GM12878 (cell line): ENCODE measurements at regions not wholly inside any gene's neighbourhood (a gene's known extent, or its start where the extent isn't known, plus 50 kb on each side); places are given as distances from the start of the nearest gene placed in this dataset.

Source experiments
- ATAC-seq: fragments of 200-7000 bp; cut with Tn5 transposase; 3 replicates; pipeline ENCODE4 v1.9.1; 2020; ENCODE audit warnings: mild to moderate bottlenecking, moderate library complexity
- BruUV-seq: library from RNA; stranded (reverse); fragments of 400-500 nt; replicated peaks from 2 replicates; lab custom pipeline; 2021; lab: Mats Ljungman, UMichigan
- CTCF ChIA-PET: fragments of 300-600 bp; sonication (Branson Sonifier 250); formaldehyde crosslinking; extraction: SDS; loops from one replicate; lab custom pipeline; 2021; ENCODE audit warnings: inconsistent platforms; lab: Yijun Ruan, JAX
- POLR2A ChIA-PET: fragments of 350-600 bp; formaldehyde crosslinking; extraction: SDS; loops from one replicate; lab custom pipeline; 2021; ENCODE audit warnings: inconsistent platforms; lab: Charles Lee
- RAD21 ChIA-PET: fragments of 300-600 bp; sonication (Branson Sonifier 250); formaldehyde crosslinking; loops from one replicate; lab custom pipeline; 2023; ENCODE audit warnings: antibody characterized with exemption; ENCODE audit not compliant: unreplicated experiment; lab: Charles Lee
- SMC1A ChIA-PET: fragments of 300-600 bp; sonication (Branson Sonifier 250); formaldehyde crosslinking; loops from one replicate; lab custom pipeline; 2023; ENCODE audit not compliant: unreplicated experiment, uncharacterized antibody; lab: Charles Lee
- DNase-seq: peaks from one replicate; pipeline ENCODE4 v3.0.0-alpha.2; 2011; ENCODE audit warnings: low read depth, low spot score
- FAIRE-seq: peaks from 3 replicates; lab custom pipeline; 2011; peaks lifted over from hg19 to GRCh38; lab: Jason Lieb, UNC
- H2AFZ ChIP-seq: 2 replicates; pipeline ENCODE4 v1.6.0; 2011; ENCODE audit warnings: low read depth, low read length, control low read depth; ENCODE audit not compliant: control insufficient read depth
- H3K27ac ChIP-seq: 2 replicates; pipeline ENCODE4 v1.5.1; 2011; ENCODE audit warnings: control low read depth; ENCODE audit not compliant: control insufficient read depth, insufficient read depth
- H3K27me3 ChIP-seq, 2 experiments: replicated peaks in 1 of 2; 2 replicates each; pipeline versions ENCODE4 v1.6.0 to v1.6.1; 2011; ENCODE audit warnings: low read length in 1 of 2; ENCODE audit not compliant: control insufficient read depth in 2 of 2, insufficient read depth in 2 of 2
- H3K36me3 ChIP-seq, 2 experiments: 2 replicates each; pipeline ENCODE4 v1.5.1; 2011; ENCODE audit warnings: low read length in 1 of 2; ENCODE audit not compliant: control insufficient read depth in 2 of 2, insufficient read depth in 2 of 2
- H3K4me1 ChIP-seq: 2 replicates; pipeline ENCODE4 v1.6.1; 2011; ENCODE audit warnings: mild to moderate bottlenecking, low read length, moderate library complexity, mixed read lengths; ENCODE audit not compliant: control insufficient read depth, insufficient read depth
- H3K4me2 ChIP-seq: 2 replicates; pipeline ENCODE4 v1.6.0; 2011; ENCODE audit warnings: control low read depth; ENCODE audit not compliant: control insufficient read depth, insufficient read depth
- H3K4me3 ChIP-seq: fragments of 200-600 bp; sonication (generic); 2 replicates; pipeline ENCODE4 v1.5.1; 2016
- H3K79me2 ChIP-seq: 2 replicates; pipeline ENCODE4 v1.6.0; 2011; ENCODE audit warnings: low read length; ENCODE audit not compliant: control insufficient read depth, insufficient read depth
- H3K9ac ChIP-seq: 2 replicates; pipeline ENCODE4 v1.8.0; 2011; ENCODE audit warnings: low read length, control low read depth, mixed read lengths; ENCODE audit not compliant: control insufficient read depth, insufficient read depth
- H3K9me3 ChIP-seq: replicated peaks from 3 replicates; pipeline ENCODE4 v1.5.1; 2011; ENCODE audit warnings: mild to moderate bottlenecking, low read length; ENCODE audit not compliant: control insufficient read depth, insufficient read depth
- H4K20me1 ChIP-seq: 2 replicates; pipeline ENCODE4 v1.6.0; 2011; ENCODE audit not compliant: control insufficient read depth, insufficient read depth
- ATF2 ChIP-seq: IDR thresholded peaks from 2 replicates; pipeline ENCODE4 v1.6.1; 2012; ENCODE audit warnings: low read length, inconsistent platforms
- NFIC ChIP-seq: IDR thresholded peaks from 2 replicates; pipeline ENCODE4 v1.6.1; 2012; ENCODE audit warnings: low read depth, mild to moderate bottlenecking, inconsistent platforms, low read length, moderate library complexity
- PAX5 ChIP-seq: IDR thresholded peaks from 2 replicates; pipeline ENCODE4 v1.6.1; 2011; ENCODE audit warnings: low read depth, low read length, borderline replicate concordance
- RAD21 ChIP-seq: IDR thresholded peaks from 2 replicates; pipeline ENCODE4 v1.6.1; 2011; ENCODE audit warnings: mild to moderate bottlenecking, low read depth, low read length, moderate library complexity; ENCODE audit not compliant: insufficient read depth
- TCF12 ChIP-seq: IDR thresholded peaks from 2 replicates; pipeline ENCODE4 v1.6.1; 2011; ENCODE audit warnings: low read depth, mild to moderate bottlenecking, low read length
- YY1 ChIP-seq: IDR thresholded peaks from 2 replicates; pipeline ENCODE4 v1.6.1; 2011; ENCODE audit warnings: low read depth, mild to moderate bottlenecking, low read length
- ZNF687 ChIP-seq: fragments of 450-650 bp; IDR thresholded peaks from 2 replicates; pipeline ENCODE4 v1.6.1; 2017; ENCODE audit warnings: mild to moderate bottlenecking, moderate library complexity
- WGBS: methylation state at CpG from one replicate; pipeline ENCODE4 v1.1.6; 2016; ENCODE audit warnings: low lambda C conversion rate; ENCODE audit not compliant: insufficient replicate concordance, insufficient coverage; ENCODE audit errors: missing lambda C conversion rate; 5-methylcytosine and 5-hydroxymethylcytosine counted together
- in situ Hi-C: fragments of 300-500 bp; cut with MboI; formaldehyde crosslinking; loops from 9 replicates; pipeline ENCODE4 v1.14.3; 2018; ENCODE audit warnings: mixed read lengths
- intact Hi-C: fragments of 100-400 bp; cut with micrococcal nuclease; formaldehyde crosslinking; loops from one replicate; pipeline ENCODE4 v1.14.2; 2022; ENCODE audit not compliant: unreplicated experiment
- TF ChIP-seq, protein P1 (sequence below), 3 experiments: IDR thresholded peaks in 2 of 3; conservative IDR thresholded peaks in 1 of 3; 2 replicates each; pipeline ENCODE4 v1.5.1; 2011; ENCODE audit warnings: low read depth in 3 of 3, low read length in 3 of 3, mild to moderate bottlenecking in 3 of 3, control low read depth in 2 of 3, moderate library complexity in 2 of 3, inconsistent platforms in 1 of 3, mixed read lengths in 1 of 3; ENCODE audit not compliant: control insufficient read depth in 2 of 3, insufficient read depth in 1 of 3; ENCODE audit errors: extremely low read depth in 1 of 3

DNA sequence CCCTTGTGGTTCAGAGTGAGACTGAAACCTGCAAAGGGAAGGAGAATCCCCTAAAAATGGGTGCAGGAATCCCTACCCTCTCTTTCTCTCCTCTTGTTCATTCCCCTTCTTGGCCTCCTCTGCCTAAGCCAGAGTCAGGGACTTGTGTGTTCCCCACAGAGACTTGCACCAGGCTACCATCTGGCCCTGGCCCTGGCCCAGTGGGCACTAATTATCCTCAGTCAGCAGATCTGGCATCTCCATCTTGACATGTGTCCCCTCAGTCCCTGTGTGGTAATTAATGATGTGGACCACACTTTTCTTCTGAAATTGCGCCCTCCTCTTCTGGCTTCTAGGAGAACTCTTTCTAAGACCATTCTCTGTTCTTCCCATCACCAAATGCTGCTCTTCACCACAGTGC is 354.4 kb downstream of the SETD4 start:
- no peak for ATAC-seq

DNA sequence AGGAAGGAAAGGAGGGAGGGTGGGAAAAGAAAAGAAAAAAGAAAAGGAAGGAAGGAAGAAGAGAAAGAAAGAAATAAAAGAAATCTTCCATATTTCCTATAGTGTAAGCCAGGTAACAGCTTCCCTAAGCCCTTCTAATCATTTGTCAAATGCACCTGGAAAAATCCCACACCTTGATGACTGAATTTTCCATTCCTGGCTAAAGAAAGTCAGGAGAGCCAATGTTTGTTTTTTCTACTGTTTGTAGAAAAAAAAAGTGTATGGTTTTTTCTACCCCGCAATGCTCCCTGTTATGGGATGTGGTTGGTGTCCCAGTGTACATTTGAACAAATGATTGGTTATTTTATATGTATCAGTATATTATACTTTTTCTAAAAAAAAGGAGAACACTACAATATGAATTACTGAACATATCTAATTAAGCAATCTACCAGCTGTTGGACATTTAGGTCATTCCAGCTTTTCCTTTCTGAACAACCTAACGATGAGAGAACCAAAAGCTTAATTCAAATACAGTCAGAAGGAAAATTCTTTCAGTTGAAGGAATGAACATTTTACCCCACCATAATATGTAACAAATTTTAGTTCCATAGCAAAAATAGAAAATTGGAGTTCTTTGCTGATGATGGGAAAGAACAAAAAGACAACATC is 355.0 kb downstream of the SETD4 start:
- no peaks in the 10 kb centered on the region for H4K20me1 ChIP-seq
- no peak overlapping the region for H3K27ac ChIP-seq
- H3K4me1 ChIP-seq, result no peaks in the 10 kb centered on the region
- ChIA-PET CTCF (no interaction called here), SMC1A (no interaction called here), POLR2A (no interaction called here), RAD21 (no interaction called here)
- intact Hi-C loops (no loop called here), in situ Hi-C loops (no loop called here)
- 88% methylated on average over 2 of the region's 2 CpGs for WGBS
- H3K4me2 ChIP-seq, result no peak overlapping the region
- H3K4me3 ChIP-seq, result no peak overlapping the region
- FAIRE-seq (no peak), DNase-seq (no peak), ATAC-seq (no peak)
- H3K9me3 ChIP-seq, result no peaks in the 10 kb centered on the region
- no peak overlapping the region for H2AFZ ChIP-seq
- H3K79me2 ChIP-seq, result no peaks in the 10 kb centered on the region
- H3K36me3 ChIP-seq, result no peaks in the 10 kb centered on the region
- no TSS peak for BruUV-seq
- H3K9ac ChIP-seq, result no peak overlapping the region
- no peaks in the 10 kb centered on the region; a peak in 3 of 4 replicates for H3K27me3 ChIP-seq
- no peak for TF ChIP-seq ZNF687
- no peak for TF ChIP-seq TCF12
- no peak for TF ChIP-seq YY1
- TF ChIP-seq, protein P1, sequence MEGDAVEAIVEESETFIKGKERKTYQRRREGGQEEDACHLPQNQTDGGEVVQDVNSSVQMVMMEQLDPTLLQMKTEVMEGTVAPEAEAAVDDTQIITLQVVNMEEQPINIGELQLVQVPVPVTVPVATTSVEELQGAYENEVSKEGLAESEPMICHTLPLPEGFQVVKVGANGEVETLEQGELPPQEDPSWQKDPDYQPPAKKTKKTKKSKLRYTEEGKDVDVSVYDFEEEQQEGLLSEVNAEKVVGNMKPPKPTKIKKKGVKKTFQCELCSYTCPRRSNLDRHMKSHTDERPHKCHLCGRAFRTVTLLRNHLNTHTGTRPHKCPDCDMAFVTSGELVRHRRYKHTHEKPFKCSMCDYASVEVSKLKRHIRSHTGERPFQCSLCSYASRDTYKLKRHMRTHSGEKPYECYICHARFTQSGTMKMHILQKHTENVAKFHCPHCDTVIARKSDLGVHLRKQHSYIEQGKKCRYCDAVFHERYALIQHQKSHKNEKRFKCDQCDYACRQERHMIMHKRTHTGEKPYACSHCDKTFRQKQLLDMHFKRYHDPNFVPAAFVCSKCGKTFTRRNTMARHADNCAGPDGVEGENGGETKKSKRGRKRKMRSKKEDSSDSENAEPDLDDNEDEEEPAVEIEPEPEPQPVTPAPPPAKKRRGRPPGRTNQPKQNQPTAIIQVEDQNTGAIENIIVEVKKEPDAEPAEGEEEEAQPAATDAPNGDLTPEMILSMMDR (IDR thresholded peaks at IDR 0.05 in 2 of 3, conservative IDR thresholded peaks at IDR 0.05 in 1 of 3; ENCODE audit: control insufficient read depth in 2 of 3, extremely low read depth in 1 of 3, insufficient read depth in 1 of 3, low read depth in 3 of 3, low read length in 3 of 3), result no peak
- TF ChIP-seq NFIC, result no peak
- no peak for TF ChIP-seq PAX5

More for the DNA sequence above, 354.4 kb downstream of the SETD4 start:
- BruUV-seq, result no TSS peak
- CTCF ChIA-PET, result no interaction called here
- DNase-seq (no peak), FAIRE-seq (no peak)
- H3K27me3 ChIP-seq, result no peaks in the 10 kb centered on the region; a peak in 3 of 4 replicates
- no peaks in the 10 kb centered on the region for H3K9me3 ChIP-seq
- H3K27ac ChIP-seq, result no peak overlapping the region
- in situ Hi-C loops (no loop called here), intact Hi-C loops (no loop called here)
- no peaks in the 10 kb centered on the region for H4K20me1 ChIP-seq
- H3K4me1 ChIP-seq, result no peaks in the 10 kb centered on the region
- no peaks in the 10 kb centered on the region for H3K79me2 ChIP-seq
- no peak overlapping the region for H3K9ac ChIP-seq
- SMC1A ChIA-PET, result no interaction called here
- POLR2A ChIA-PET, result no interaction called here
- H3K4me2 ChIP-seq, result no peak overlapping the region
- no peaks in the 10 kb centered on the region for H3K36me3 ChIP-seq
- no peak overlapping the region for H3K4me3 ChIP-seq
- no peak for TF ChIP-seq RAD21
- no peak for TF ChIP-seq ATF2
- no peak overlapping the region for H2AFZ ChIP-seq
- RAD21 ChIA-PET, result no interaction called here
- 30% methylated on average over 1 of the region's 1 CpG for WGBS
